ENCODE measurements at regions not wholly inside any gene's neighbourhood (a gene's known extent, or its start where the extent isn't known, plus 50 kb on each side); places are given as distances from the start of the nearest gene placed in this dataset.
"Not testable (repeated sequence)": the region's sequence is repeated elsewhere in the genome, so short reads cannot be mapped to it uniquely, and the experiment has no call there.

- DNase-seq: no peak
Observed at GRCh38 chr6:68229566-68229965, 405.5 kb upstream of the ADGRB3 start.

GRCh38 chr6:68226460-68226859 is 408.6 kb upstream of the ADGRB3 start:
- no peak for DNase-seq

- DNase-seq: no peak
Observed at GRCh38 chr6:68225729-68226128, 409.4 kb upstream of the ADGRB3 start.

GRCh38 chr6:68211242-68211795 is 423.8 kb upstream of the ADGRB3 start:
- no peak for DNase-seq

- not testable (repeated sequence) for DNase-seq
Observed at GRCh38 chr6:68207612-68208011, 427.5 kb upstream of the ADGRB3 start.

- no peak for DNase-seq
Observed at GRCh38 chr6:68200929-68201328, 434.2 kb upstream of the ADGRB3 start.

DNA sequence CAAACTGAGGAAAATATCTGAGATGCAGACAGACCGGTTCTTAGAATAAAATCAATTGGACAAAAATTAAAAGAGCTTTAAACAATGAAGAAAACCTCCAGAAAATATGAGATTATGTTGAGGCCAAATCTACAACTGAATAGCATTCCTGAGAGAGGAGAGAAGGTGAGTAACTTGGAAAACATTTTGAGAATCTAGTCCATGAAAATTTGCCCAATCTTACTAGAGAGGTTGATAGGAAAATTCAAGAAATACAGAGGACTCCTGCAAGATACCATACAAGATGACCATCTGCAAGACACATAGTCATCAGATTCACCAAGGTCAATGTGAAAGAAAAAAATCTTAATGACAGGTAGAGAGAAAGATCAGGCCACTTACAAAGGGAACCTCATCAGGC is 437.7 kb upstream of the ADGRB3 start:
- DNase-seq: no peak

DNA sequence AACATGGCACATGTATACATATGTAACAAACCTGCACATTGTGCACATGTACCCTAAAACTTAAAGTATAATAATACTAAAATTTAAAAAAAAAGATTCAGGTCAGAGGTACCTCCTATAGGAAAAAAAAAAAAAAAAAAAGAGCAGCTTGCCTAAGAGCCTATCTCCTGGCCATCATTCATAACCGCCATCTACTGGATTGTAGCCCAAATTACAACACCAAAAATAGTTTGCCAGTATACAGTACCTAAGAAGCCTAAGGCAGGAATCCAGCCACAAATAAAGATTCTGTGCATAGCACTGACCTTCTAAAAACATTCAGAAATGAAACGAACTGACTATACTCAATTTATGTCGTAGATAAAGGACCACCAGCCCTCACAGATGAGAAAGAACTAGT is 438.4 kb upstream of the ADGRB3 start:
- no peak for DNase-seq

DNA sequence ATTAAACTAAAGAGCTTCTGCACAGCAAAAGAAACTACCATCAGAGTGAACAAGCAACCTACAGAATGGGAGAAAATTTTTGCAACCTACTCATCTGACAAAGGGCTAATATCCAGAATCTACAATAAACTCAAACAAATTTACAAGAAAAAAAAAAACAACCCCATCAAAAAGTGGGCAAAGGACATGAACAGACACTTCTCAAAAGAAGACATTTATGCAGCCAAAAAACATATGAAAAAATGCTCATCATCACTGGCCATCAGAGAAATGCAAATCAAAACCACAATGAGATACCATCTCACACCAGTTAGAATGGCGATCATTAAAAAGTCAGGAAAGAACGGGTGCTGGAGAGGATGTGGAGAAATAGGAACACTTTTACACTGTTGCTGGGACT is 439.3 kb upstream of the ADGRB3 start:
- DNase-seq: not testable (repeated sequence)

DNA sequence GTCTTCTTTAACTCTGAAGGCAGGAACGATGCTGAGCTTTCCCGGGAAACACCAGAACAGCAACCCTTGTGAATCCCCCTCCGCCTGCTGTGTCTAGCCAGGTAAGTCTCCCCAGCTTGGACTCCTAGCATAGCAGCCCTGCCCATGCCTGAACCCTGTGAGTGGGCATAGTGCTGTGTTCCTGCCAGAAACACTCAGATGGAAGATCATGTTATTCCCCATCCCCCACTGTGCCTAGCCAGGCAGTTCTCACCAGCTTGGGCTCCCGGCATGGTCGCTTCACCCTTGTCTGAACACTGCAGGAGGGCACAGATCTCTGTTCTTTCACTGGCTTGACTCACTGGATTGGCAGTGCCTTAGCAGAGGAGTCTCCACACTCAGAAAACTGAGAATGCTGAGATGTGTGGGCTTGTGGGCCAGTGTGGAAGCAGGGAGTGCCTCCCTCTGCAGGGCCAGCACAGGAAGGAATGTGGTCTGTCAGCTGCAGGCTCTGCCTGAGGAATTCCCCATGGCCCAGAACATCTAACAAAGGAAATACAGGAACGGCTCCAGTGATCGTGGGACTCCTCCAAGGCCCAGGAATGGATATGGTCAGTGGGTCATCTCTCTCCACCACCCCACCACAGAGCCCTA is 440.1 kb upstream of the ADGRB3 start:
- peak; percentile 0 for DNase-seq

- no peak for DNase-seq
Observed at GRCh38 chr6:68192988-68193387, 442.1 kb upstream of the ADGRB3 start.

DNA sequence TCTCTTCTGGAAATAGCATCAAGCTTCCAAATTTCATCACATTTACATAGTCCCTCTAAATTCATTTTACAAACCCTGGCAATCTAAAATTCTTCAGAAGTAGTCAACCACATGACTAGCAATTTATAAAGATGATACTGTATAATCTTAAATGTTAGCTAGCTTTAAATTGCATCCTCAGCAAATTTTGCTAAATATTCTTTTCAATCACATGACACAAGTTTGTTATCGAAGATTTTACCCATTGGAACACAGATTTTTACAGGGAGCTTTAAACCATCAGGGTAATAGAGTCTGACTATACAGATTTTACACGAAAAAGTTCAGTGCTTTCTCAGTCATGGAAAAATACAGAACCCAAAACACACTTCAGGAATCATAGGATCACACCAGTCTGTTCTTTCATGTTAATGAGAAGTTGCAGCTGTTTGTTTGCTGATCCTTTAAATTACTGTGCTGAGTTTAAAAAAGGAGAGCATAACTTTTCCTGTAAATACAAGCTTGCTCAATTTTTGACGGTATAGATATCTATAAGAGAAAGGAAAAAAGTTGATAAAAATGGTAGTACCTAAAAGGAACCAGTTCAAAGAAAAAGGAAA is 445.8 kb upstream of the ADGRB3 start:
- no peak for DNase-seq

- no peak for DNase-seq
Observed at GRCh38 chr6:68186870-68187269, 448.2 kb upstream of the ADGRB3 start.

- no peak for DNase-seq
Observed at GRCh38 chr6:68182386-68182785, 452.7 kb upstream of the ADGRB3 start.

- not testable (repeated sequence) for DNase-seq
Observed at GRCh38 chr6:68181027-68181426, 454.1 kb upstream of the ADGRB3 start.

DNA sequence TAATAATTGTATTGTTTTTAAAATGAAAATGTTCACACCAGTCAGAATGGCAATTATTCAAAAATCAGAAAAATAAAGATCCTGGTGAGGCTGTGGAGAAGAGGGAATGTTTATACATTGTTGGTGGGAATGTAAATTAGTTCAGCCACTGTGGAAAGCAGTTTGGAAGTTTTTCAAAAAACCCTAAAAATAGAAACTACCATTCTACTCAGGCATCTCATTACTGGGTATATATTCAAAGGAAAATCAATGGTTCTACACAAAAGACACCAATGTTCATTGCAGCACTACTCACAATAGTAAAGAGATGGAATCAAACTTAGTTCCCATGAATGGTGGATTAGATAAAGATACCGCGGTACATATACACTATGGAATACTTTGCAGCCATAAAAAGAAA is 461.5 kb upstream of the ADGRB3 start:
- no peak for DNase-seq

GRCh38 chr6:68169922-68170321 is 465.2 kb upstream of the ADGRB3 start:
- DNase-seq: no peak

GRCh38 chr6:68167604-68168003 is 467.5 kb upstream of the ADGRB3 start:
- no peak for DNase-seq

GRCh38 chr6:68160812-68161211 is 474.3 kb upstream of the ADGRB3 start:
- DNase-seq: not testable (repeated sequence)

- no peak for DNase-seq
Observed at GRCh38 chr6:68160348-68160747, 474.7 kb upstream of the ADGRB3 start.

GRCh38 chr6:68159433-68159832 is 475.6 kb upstream of the ADGRB3 start:
- no peak for DNase-seq

- DNase-seq: no peak
Observed at GRCh38 chr6:68158256-68158655, 476.8 kb upstream of the ADGRB3 start.

DNA sequence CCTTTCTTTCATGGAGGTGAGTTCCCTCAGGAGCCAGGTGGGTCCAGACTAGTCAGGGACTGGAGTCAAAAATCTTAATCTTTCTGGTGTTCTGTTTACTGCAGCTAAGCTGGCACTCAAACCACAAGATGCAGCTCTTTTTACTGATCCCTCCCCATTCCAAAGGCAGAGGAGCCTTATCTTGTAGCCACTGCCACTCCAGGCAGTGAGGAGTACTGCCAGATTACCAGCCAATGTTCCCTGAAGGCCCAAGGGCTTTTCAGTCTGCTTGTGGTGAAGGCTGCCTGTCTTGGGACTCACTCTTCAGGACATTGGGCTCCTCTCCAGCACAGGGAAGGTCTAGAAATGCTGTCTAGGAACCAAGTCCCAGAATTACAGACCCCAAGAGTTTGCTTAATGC is 490.4 kb upstream of the ADGRB3 start:
- no peak for DNase-seq

GRCh38 chr6:68141190-68141589 is 493.9 kb upstream of the ADGRB3 start:
- no peak for DNase-seq

DNA sequence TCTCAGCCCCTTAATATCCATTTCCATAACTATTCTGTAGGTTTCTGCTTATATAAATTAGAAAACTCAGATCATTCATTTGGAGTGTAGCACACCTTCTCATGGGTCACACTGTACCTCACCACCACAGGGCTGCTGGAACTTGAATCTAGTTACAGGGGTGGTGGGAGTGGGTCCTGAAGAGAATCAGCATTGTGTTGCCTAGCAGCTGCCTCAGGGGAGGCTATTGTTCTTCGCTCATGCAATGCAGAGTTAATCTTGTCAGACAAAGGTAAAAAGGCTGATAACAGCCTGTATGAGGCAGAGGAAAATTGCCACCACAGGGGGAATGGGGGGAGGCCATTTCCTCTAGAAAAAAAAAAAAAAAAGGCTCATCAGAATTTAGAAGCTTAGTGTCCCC is 496.0 kb upstream of the ADGRB3 start:
- DNase-seq: no peak

Measured in CD4-positive, alpha-beta T cell treated with Interleukin-6 for 4 hours (primary cell).